ENCODE measurements at regions not wholly inside any gene's neighbourhood (a gene's known extent, or its start where the extent isn't known, plus 50 kb on each side); places are given as distances from the start of the nearest gene placed in this dataset.
A peak's percentile ranks its signal among the peaks of the same experiment; 100 is the strongest.

DNA sequence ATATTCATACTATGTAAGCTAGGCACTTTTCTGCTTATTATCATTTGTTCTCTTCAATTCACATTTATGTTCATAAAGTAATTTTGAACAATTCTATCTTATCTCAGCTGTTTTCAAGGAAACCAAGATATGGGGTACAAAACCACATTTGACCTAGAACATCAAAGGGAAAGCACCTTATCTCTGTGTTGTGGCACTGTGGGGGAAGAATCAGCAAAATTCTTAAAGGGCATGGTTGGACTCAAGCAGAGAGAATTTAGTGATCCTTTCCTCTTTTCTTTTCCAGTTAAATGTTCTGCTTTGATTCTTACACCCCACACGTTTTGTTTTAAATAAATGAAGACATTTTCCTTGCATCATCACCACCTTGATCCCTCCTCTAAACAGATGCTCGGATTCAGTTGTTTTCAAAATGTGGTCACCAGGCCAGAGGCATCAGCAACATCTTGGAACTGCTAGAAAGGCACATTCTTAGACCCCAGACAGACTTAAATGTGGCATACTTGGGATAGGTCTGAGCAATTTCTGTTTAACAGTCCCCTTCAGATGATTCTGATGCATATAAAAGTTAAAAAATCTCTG, 128.4 kb upstream of the TP63 start:
- Mint-ChIP-seq H3K4me3 (no peak overlapping the region), H3K36me3 (ENCODE audit: low read depth) (no peaks in the 10 kb centered on the region), H3K27ac (no peak overlapping the region), H3K27me3 (ENCODE audit: insufficient read depth) (no peaks in the 10 kb centered on the region), H3K4me1 (no peaks in the 10 kb centered on the region), H3K9me3 (peaks cover 3% of the 10 kb centered on the region)
- Histone ChIP-seq H3K9ac (ENCODE audit: extremely low read depth, low read length, poor library complexity, severe bottlenecking) (no peak overlapping the region), H3K27me3 (ENCODE audit: control insufficient read depth, insufficient read depth, low read length, poor library complexity, severe bottlenecking) (no peaks in the 10 kb centered on the region), H3K4me3 (ENCODE audit: low read length) (no peak overlapping the region), H3K27ac (ENCODE audit: low read depth, low read length) (no peak overlapping the region), H3K9me3 (ENCODE audit: control insufficient read depth, low read length) (peaks cover 7% of the 10 kb centered on the region), H3K36me3 (ENCODE audit: control insufficient read depth, insufficient read depth, low read length) (no peaks in the 10 kb centered on the region), H3K4me1 (ENCODE audit: control insufficient read depth, insufficient read depth, low read length) (no peaks in the 10 kb centered on the region)
- WGBS, 2 experiments (ENCODE audit: insufficient coverage in 1 of 2, insufficient read length in 1 of 2): 75 to 84% methylated on average over 2 of the region's 2 CpGs
- TF ChIP-seq, protein P1, sequence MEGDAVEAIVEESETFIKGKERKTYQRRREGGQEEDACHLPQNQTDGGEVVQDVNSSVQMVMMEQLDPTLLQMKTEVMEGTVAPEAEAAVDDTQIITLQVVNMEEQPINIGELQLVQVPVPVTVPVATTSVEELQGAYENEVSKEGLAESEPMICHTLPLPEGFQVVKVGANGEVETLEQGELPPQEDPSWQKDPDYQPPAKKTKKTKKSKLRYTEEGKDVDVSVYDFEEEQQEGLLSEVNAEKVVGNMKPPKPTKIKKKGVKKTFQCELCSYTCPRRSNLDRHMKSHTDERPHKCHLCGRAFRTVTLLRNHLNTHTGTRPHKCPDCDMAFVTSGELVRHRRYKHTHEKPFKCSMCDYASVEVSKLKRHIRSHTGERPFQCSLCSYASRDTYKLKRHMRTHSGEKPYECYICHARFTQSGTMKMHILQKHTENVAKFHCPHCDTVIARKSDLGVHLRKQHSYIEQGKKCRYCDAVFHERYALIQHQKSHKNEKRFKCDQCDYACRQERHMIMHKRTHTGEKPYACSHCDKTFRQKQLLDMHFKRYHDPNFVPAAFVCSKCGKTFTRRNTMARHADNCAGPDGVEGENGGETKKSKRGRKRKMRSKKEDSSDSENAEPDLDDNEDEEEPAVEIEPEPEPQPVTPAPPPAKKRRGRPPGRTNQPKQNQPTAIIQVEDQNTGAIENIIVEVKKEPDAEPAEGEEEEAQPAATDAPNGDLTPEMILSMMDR (conservative IDR thresholded peaks at IDR 0.05): no peak
- no peak for DNase-seq

DNA sequence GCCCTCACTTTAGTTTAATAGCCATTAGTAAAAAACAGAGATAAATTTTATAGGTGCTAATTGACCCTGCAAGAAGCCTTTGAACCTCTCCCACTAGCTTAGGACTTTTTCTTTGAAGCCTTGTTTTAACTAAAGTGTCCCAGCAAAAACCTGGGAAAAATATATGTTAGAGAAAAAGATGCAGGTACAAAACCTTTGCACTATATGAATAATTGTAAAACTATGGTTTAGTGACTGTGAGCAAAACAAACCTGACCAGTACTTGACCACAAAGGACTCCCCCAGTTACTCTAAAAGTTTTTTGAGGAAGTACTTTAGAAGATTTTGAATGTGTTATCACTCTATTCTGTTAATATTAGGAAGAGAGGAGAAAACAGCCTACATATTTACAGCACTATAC, 123.3 kb upstream of the TP63 start:
- DNase-seq: no peak
- Mint-ChIP-seq H3K27ac (no peak overlapping the region), H3K9me3 (peaks cover 3% of the 10 kb centered on the region), H3K4me3 (no peak overlapping the region), H3K4me1 (peaks cover 5% of the 10 kb centered on the region), H3K36me3 (ENCODE audit: low read depth) (no peaks in the 10 kb centered on the region), H3K27me3 (ENCODE audit: insufficient read depth) (no peaks in the 10 kb centered on the region)
- Histone ChIP-seq H3K27ac (ENCODE audit: low read depth, low read length) (no peak overlapping the region), H3K27me3 (ENCODE audit: control insufficient read depth, insufficient read depth, low read length, poor library complexity, severe bottlenecking) (no peaks in the 10 kb centered on the region), H3K9me3 (ENCODE audit: control insufficient read depth, low read length) (peaks cover 7% of the 10 kb centered on the region), H3K4me1 (ENCODE audit: control insufficient read depth, insufficient read depth, low read length) (no peaks in the 10 kb centered on the region), H3K4me3 (ENCODE audit: low read length) (peak overlapping the region; percentile 15), H3K9ac (ENCODE audit: extremely low read depth, low read length, poor library complexity, severe bottlenecking) (no peak overlapping the region), H3K36me3 (ENCODE audit: control insufficient read depth, insufficient read depth, low read length) (no peaks in the 10 kb centered on the region)
- TF ChIP-seq, protein P1 (conservative IDR thresholded peaks at IDR 0.05): no peak

DNA sequence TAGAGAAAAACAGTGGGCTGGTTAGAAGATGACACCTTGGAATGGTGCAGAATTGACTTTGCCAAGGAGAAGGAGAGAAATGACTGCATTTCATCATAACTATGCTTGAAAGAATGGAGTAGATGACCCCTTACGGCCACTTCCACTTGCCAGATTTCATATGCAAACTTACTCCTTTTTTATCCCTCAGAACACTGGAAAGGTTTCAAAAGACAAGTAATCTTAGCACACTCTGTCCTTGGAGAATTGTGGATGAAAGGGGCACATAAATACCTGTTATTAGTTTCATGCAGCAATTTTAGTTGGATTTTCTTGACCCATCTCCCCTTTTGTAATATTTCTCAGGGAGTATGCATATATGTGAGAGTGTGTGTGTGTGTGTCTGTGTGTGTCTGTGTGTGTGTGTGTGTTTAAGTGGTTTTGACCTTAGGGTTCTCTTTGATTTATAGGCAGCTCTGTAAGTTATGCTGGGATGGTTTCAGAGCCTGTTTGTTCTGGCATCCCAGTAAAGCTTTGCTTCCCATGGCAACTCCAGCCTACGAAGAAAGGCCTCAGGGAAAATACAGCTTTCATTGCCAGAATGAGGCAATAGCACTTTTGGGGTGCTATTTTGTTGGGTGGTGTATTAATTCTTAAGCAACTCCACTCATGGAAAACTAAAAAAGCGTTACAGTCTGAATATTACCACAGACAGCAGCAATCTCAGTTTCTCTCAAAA, 122.2 kb upstream of the TP63 start:
- no peak for DNase-seq
- Mint-ChIP-seq H3K36me3 (ENCODE audit: low read depth) (no peaks in the 10 kb centered on the region), H3K27ac (no peak overlapping the region), H3K9me3 (peaks cover 3% of the 10 kb centered on the region), H3K27me3 (ENCODE audit: insufficient read depth) (no peaks in the 10 kb centered on the region), H3K4me1 (peaks cover 5% of the 10 kb centered on the region), H3K4me3 (no peak overlapping the region)
- Histone ChIP-seq H3K4me1 (ENCODE audit: control insufficient read depth, insufficient read depth, low read length) (no peaks in the 10 kb centered on the region), H3K36me3 (ENCODE audit: control insufficient read depth, insufficient read depth, low read length) (no peaks in the 10 kb centered on the region), H3K4me3 (ENCODE audit: low read length) (no peak overlapping the region), H3K9ac (ENCODE audit: extremely low read depth, low read length, poor library complexity, severe bottlenecking) (no peak overlapping the region), H3K27me3 (ENCODE audit: control insufficient read depth, insufficient read depth, low read length, poor library complexity, severe bottlenecking) (no peaks in the 10 kb centered on the region), H3K27ac (ENCODE audit: low read depth, low read length) (no peak overlapping the region), H3K9me3 (ENCODE audit: control insufficient read depth, low read length) (peaks cover 7% of the 10 kb centered on the region)
- TF ChIP-seq, protein P1 (conservative IDR thresholded peaks at IDR 0.05): no peak
- 90 to 100% methylated on average over 1 to 3 of the region's 3 CpGs for WGBS, 2 experiments (ENCODE audit: insufficient coverage in 1 of 2, insufficient read length in 1 of 2)

All from endodermal cell (in vitro differentiated cells).